ENCODE measurements at regions not wholly inside any gene's neighbourhood (a gene's known extent, or its start where the extent isn't known, plus 50 kb on each side); places are given as distances from the start of the nearest gene placed in this dataset.
"Not testable (repeated sequence)": the region's sequence is repeated elsewhere in the genome, so short reads cannot be mapped to it uniquely, and the experiment has no call there.

GRCh38 chr15:85276921-85277320 is 103.5 kb upstream of the AKAP13 start:
- Mint-ChIP-seq H3K27me3 (ENCODE audit: low read depth) (peaks cover 5% of the 10 kb centered on the region), H3K27ac (no peak overlapping the region), H3K36me3 (ENCODE audit: low read depth) (no peaks in the 10 kb centered on the region), H3K4me3 (no peak overlapping the region), H3K4me1 (no peaks in the 10 kb centered on the region), H3K9me3 (no peaks in the 10 kb centered on the region)
- no peak for TF ChIP-seq CTCF (IDR thresholded peaks at IDR 0.05; ENCODE audit: unreplicated experiment in 3 of 3)

- no peak for TF ChIP-seq CTCF (IDR thresholded peaks at IDR 0.05; ENCODE audit: unreplicated experiment in 3 of 3)
- peaks cover 5% of the 10 kb centered on the region for H3K27me3 Mint-ChIP-seq (ENCODE audit: low read depth)
- no peak overlapping the region for H3K4me3 Mint-ChIP-seq
- H3K27ac Mint-ChIP-seq = no peak overlapping the region
- H3K9me3 Mint-ChIP-seq = no peaks in the 10 kb centered on the region
- no peaks in the 10 kb centered on the region for H3K4me1 Mint-ChIP-seq
- H3K36me3 Mint-ChIP-seq (ENCODE audit: low read depth) = no peaks in the 10 kb centered on the region
Observed at GRCh38 chr15:85277847-85278370, 102.5 kb upstream of the AKAP13 start.

GRCh38 chr15:85280203-85280602 is 100.2 kb upstream of the AKAP13 start:
- Mint-ChIP-seq H3K4me1 (no peaks in the 10 kb centered on the region), H3K36me3 (ENCODE audit: low read depth) (no peaks in the 10 kb centered on the region), H3K9me3 (no peaks in the 10 kb centered on the region), H3K4me3 (no peak overlapping the region), H3K27me3 (ENCODE audit: low read depth) (peaks cover 5% of the 10 kb centered on the region), H3K27ac (no peak overlapping the region)
- TF ChIP-seq CTCF (IDR thresholded peaks at IDR 0.05; ENCODE audit: unreplicated experiment in 3 of 3) = no peak

GRCh38 chr15:85281293-85281882 is 99.0 kb upstream of the AKAP13 start:
- Mint-ChIP-seq H3K36me3 (ENCODE audit: low read depth) (no peaks in the 10 kb centered on the region), H3K27me3 (ENCODE audit: low read depth) (peaks cover 5% of the 10 kb centered on the region), H3K4me1 (no peaks in the 10 kb centered on the region), H3K4me3 (no peak overlapping the region), H3K27ac (no peak overlapping the region), H3K9me3 (no peaks in the 10 kb centered on the region)
- TF ChIP-seq CTCF (IDR thresholded peaks at IDR 0.05; ENCODE audit: unreplicated experiment in 3 of 3) = no peak

GRCh38 chr15:85282504-85283115 is 97.8 kb upstream of the AKAP13 start:
- TF ChIP-seq CTCF (IDR thresholded peaks at IDR 0.05; ENCODE audit: unreplicated experiment in 3 of 3) = no peak
- H3K27ac Mint-ChIP-seq = no peak overlapping the region
- no peaks in the 10 kb centered on the region for H3K9me3 Mint-ChIP-seq
- peaks cover 11% of the 10 kb centered on the region for H3K27me3 Mint-ChIP-seq (ENCODE audit: low read depth)
- H3K4me1 Mint-ChIP-seq = no peaks in the 10 kb centered on the region
- no peaks in the 10 kb centered on the region for H3K36me3 Mint-ChIP-seq (ENCODE audit: low read depth)
- no peak overlapping the region for H3K4me3 Mint-ChIP-seq

GRCh38 chr15:85283815-85284214 is 96.6 kb upstream of the AKAP13 start:
- peaks cover 11% of the 10 kb centered on the region for H3K27me3 Mint-ChIP-seq (ENCODE audit: low read depth)
- not testable (repeated sequence) for H3K36me3 Mint-ChIP-seq (ENCODE audit: low read depth); H3K4me1 Mint-ChIP-seq; H3K9me3 Mint-ChIP-seq; H3K4me3 Mint-ChIP-seq; H3K27ac Mint-ChIP-seq

Measured in nephron (organoid).